GM18907 (cell line): ENCODE measurements at regions not wholly inside any gene's neighbourhood (a gene's known extent, or its start where the extent isn't known, plus 50 kb on each side); places are given as distances from the start of the nearest gene placed in this dataset.

Experiments
- ATAC-seq: cut with Tn5 transposase; IDR thresholded peaks from one replicate; pipeline ENCODE4 v1.9.1; 2021; ENCODE audit warnings: mild to moderate bottlenecking, moderate library complexity; ENCODE audit not compliant: unreplicated experiment

GRCh38 chr10:128861018-128861901, 605.8 kb upstream of the MGMT start:
- no peak for ATAC-seq

- no peak for ATAC-seq
These were observed 603.6 kb upstream of the MGMT start for GRCh38 chr10:128863411-128863810.

- ATAC-seq = no peak
These were observed 603.1 kb upstream of the MGMT start for GRCh38 chr10:128863823-128864405.

- ATAC-seq = no peak
These were observed 602.3 kb upstream of the MGMT start for GRCh38 chr10:128864554-128865295.

GRCh38 chr10:128865436-128866195, 601.4 kb upstream of the MGMT start:
- no peak for ATAC-seq

- no peak for ATAC-seq
These were observed 600.5 kb upstream of the MGMT start for GRCh38 chr10:128866551-128866950.

- ATAC-seq = no peak
These were observed 599.8 kb upstream of the MGMT start for GRCh38 chr10:128867210-128867609.

- ATAC-seq = no peak
These were observed 599.2 kb upstream of the MGMT start for GRCh38 chr10:128867819-128868218.

- ATAC-seq = no peak
These were observed 598.6 kb upstream of the MGMT start for GRCh38 chr10:128868481-128868880.

- ATAC-seq = no peak
These were observed 597.8 kb upstream of the MGMT start for GRCh38 chr10:128869101-128869749.

GRCh38 chr10:128870830-128871597, 596.0 kb upstream of the MGMT start:
- ATAC-seq = no peak

GRCh38 chr10:128871671-128872231, 595.3 kb upstream of the MGMT start:
- no peak for ATAC-seq

GRCh38 chr10:128873411-128874054, 593.5 kb upstream of the MGMT start:
- ATAC-seq = no peak

- ATAC-seq = no peak
These were observed 592.7 kb upstream of the MGMT start for GRCh38 chr10:128874331-128874730.

GRCh38 chr10:128875030-128875744, 591.9 kb upstream of the MGMT start:
- ATAC-seq = no peak

- no peak for ATAC-seq
These were observed 590.9 kb upstream of the MGMT start for GRCh38 chr10:128875956-128876736.

- no peak for ATAC-seq
These were observed 589.9 kb upstream of the MGMT start for GRCh38 chr10:128877141-128877540.

- ATAC-seq = no peak
These were observed 589.1 kb upstream of the MGMT start for GRCh38 chr10:128877936-128878335.
